Parathyroid adenoma (tissue), 2 donors: ENCODE measurements at regions not wholly inside any gene's neighbourhood (a gene's known extent, or its start where the extent isn't known, plus 50 kb on each side); places are given as distances from the start of the nearest gene placed in this dataset.

Experiments
- H2AFZ ChIP-seq: fragments of 300-600 bp; sonication (generic); one replicate; pipeline ENCODE4 v1.7.0; 2017; ENCODE audit warnings: antibody characterized with exemption, mild to moderate bottlenecking
- H3K27ac ChIP-seq: fragments of 300-600 bp; sonication (generic); one replicate; pipeline ENCODE4 v1.7.0; 2017
- H3K27me3 ChIP-seq: fragments of 300-600 bp; sonication (generic); one replicate; pipeline ENCODE4 v1.7.0; 2017; ENCODE audit warnings: low read length; ENCODE audit not compliant: control insufficient read depth, insufficient read depth
- H3K36me3 ChIP-seq: fragments of 300-600 bp; sonication (generic); one replicate; pipeline ENCODE4 v1.7.0; 2017; ENCODE audit warnings: low read length; ENCODE audit not compliant: control insufficient read depth, insufficient read depth
- H3K4me1 ChIP-seq: fragments of 300-600 bp; sonication (generic); one replicate; pipeline ENCODE4 v1.7.0; 2017; ENCODE audit warnings: control low read depth
- H3K4me2 ChIP-seq: fragments of 300-600 bp; sonication (generic); one replicate; pipeline ENCODE4 v1.7.0; 2017; ENCODE audit warnings: low read length
- H3K4me3 ChIP-seq: fragments of 300-600 bp; sonication (generic); one replicate; pipeline ENCODE4 v1.7.0; 2017; ENCODE audit warnings: low read depth, low read length
- H3K79me2 ChIP-seq: fragments of 300-600 bp; sonication (generic); one replicate; pipeline ENCODE4 v1.7.0; 2017; ENCODE audit warnings: control low read depth
- H3K9ac ChIP-seq: fragments of 300-600 bp; sonication (generic); one replicate; pipeline ENCODE4 v1.7.0; 2017; ENCODE audit warnings: mild to moderate bottlenecking
- H3K9me3 ChIP-seq: fragments of 300-600 bp; sonication (generic); one replicate; pipeline ENCODE4 v1.7.0; 2017; ENCODE audit warnings: low read length; ENCODE audit not compliant: control insufficient read depth
- CTCF ChIP-seq: fragments of 300-600 bp; sonication (generic); IDR thresholded peaks from one replicate; pipeline ENCODE4 v1.7.0; 2017; ENCODE audit warnings: antibody characterized with exemption, mild to moderate bottlenecking
- donor health status: primary hyperparathyroidism.

DNA sequence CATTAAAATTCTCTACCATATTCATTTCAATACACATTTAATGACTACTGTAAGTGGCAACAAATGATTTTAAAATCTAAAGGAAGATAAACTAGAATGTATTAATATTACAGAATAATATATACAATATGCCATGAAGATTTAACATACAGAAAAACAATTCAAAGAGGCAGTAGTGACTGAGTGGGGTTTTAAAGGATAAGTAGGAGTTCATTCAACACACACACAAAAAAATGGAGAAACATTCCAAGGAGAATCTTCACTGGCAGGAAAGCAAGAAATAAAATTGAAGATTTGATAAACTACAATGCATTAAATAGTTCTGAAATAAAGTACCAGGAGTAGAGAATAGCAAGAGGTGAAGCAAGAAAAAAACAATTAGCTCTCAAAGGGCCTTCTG, 215.1 kb downstream of the IBTK start:
- no peak overlapping the region for H3K4me3 ChIP-seq
- H3K4me1 ChIP-seq: no peaks in the 10 kb centered on the region
- no peak overlapping the region for H3K4me2 ChIP-seq
- no peak overlapping the region for H2AFZ ChIP-seq
- no peaks in the 10 kb centered on the region for H3K36me3 ChIP-seq
- H3K9me3 ChIP-seq: no peaks in the 10 kb centered on the region
- TF ChIP-seq CTCF: no peak
- H3K79me2 ChIP-seq: no peaks in the 10 kb centered on the region
- no peaks in the 10 kb centered on the region for H3K27me3 ChIP-seq
- no peak overlapping the region for H3K27ac ChIP-seq
- H3K9ac ChIP-seq: no peak overlapping the region

GRCh38 chr6:82030761-82031503, 216.6 kb downstream of the IBTK start:
- no peak overlapping the region for H3K4me3 ChIP-seq
- H2AFZ ChIP-seq: no peak overlapping the region
- no peak for TF ChIP-seq CTCF
- H3K9ac ChIP-seq: no peak overlapping the region
- no peaks in the 10 kb centered on the region for H3K79me2 ChIP-seq
- H3K9me3 ChIP-seq: no peaks in the 10 kb centered on the region
- H3K27me3 ChIP-seq: no peaks in the 10 kb centered on the region
- H3K4me1 ChIP-seq: no peaks in the 10 kb centered on the region
- no peak overlapping the region for H3K4me2 ChIP-seq
- no peak overlapping the region for H3K27ac ChIP-seq
- H3K36me3 ChIP-seq: no peaks in the 10 kb centered on the region

GRCh38 chr6:82030301-82030700, 217.2 kb downstream of the IBTK start:
- no peaks in the 10 kb centered on the region for H3K36me3 ChIP-seq
- H3K4me3 ChIP-seq: no peak overlapping the region
- no peaks in the 10 kb centered on the region for H3K9me3 ChIP-seq
- H3K27me3 ChIP-seq: no peaks in the 10 kb centered on the region
- no peaks in the 10 kb centered on the region for H3K4me1 ChIP-seq
- H3K79me2 ChIP-seq: no peaks in the 10 kb centered on the region
- no peak overlapping the region for H3K9ac ChIP-seq
- no peak overlapping the region for H3K27ac ChIP-seq
- no peak overlapping the region for H3K4me2 ChIP-seq
- no peak for TF ChIP-seq CTCF
- H2AFZ ChIP-seq: no peak overlapping the region

DNA sequence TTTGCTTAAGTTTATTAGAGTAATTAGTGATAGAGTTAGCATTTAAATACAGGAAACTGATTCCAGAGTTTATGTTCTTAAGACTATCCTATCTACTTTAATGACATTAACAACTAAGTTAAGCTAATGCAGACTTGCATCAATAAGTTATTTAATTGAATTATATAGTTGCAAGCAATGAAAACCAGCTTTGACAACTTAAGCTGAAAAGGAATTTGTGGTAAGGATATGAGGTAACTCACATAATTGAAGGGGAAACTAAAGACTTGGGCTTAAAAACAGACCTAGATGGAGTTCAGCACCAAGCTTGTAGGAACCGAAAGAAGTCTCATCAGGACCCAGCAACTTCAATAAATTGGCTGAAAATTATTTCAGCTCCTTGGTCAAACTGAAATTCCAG, 222.3 kb downstream of the IBTK start:
- Histone ChIP-seq H3K9me3 (no peaks in the 10 kb centered on the region), H3K4me2 (no peak overlapping the region), H3K27me3 (no peaks in the 10 kb centered on the region), H3K4me1 (no peaks in the 10 kb centered on the region), H3K4me3 (no peak overlapping the region), H3K79me2 (no peaks in the 10 kb centered on the region), H3K27ac (no peak overlapping the region), H3K9ac (no peak overlapping the region), H2AFZ (no peak overlapping the region), H3K36me3 (no peaks in the 10 kb centered on the region)
- no peak for TF ChIP-seq CTCF

GRCh38 chr6:82022614-82023129, 224.9 kb downstream of the IBTK start:
- Histone ChIP-seq H3K36me3 (no peaks in the 10 kb centered on the region), H3K9ac (no peak overlapping the region), H2AFZ (no peak overlapping the region), H3K9me3 (no peaks in the 10 kb centered on the region), H3K4me1 (no peaks in the 10 kb centered on the region), H3K27ac (no peak overlapping the region), H3K4me2 (no peak overlapping the region), H3K79me2 (no peaks in the 10 kb centered on the region), H3K27me3 (no peaks in the 10 kb centered on the region), H3K4me3 (no peak overlapping the region)
- no peak for TF ChIP-seq CTCF
